ENCODE measurements at regions not wholly inside any gene's neighbourhood (a gene's known extent, or its start where the extent isn't known, plus 50 kb on each side); places are given as distances from the start of the nearest gene placed in this dataset.
"Not testable (repeated sequence)": the region's sequence is repeated elsewhere in the genome, so short reads cannot be mapped to it uniquely, and the experiment has no call there.

GRCh38 chr16:54750249-54750648, 180.4 kb upstream of the IRX5 start:
- intact Hi-C loops (cut with DNase I) = no loop called here
- ATAC-seq (no peak), DNase-seq (ENCODE audit: missing footprints) (no peak)

GRCh38 chr16:54748611-54749190, 182.0 kb upstream of the IRX5 start:
- no peak for DNase-seq (ENCODE audit: missing footprints)
- ATAC-seq = no peak
- intact Hi-C loops (cut with DNase I) = no loop called here

- no peak for DNase-seq (ENCODE audit: missing footprints)
- intact Hi-C loops (cut with DNase I) = no loop called here
- no peak for ATAC-seq
Observed at GRCh38 chr16:54746596-54746995, 184.1 kb upstream of the IRX5 start.

GRCh38 chr16:54744998-54745397, 185.7 kb upstream of the IRX5 start:
- DNase-seq (ENCODE audit: missing footprints) (no peak), ATAC-seq (no peak)
- intact Hi-C loops (cut with DNase I) = no loop called here

- intact Hi-C loops (cut with DNase I) = no loop called here
- ATAC-seq = no peak
- no peak for DNase-seq (ENCODE audit: missing footprints)
Observed at GRCh38 chr16:54742436-54742835, 188.2 kb upstream of the IRX5 start.

- no peak for DNase-seq (ENCODE audit: missing footprints)
- intact Hi-C loops (cut with DNase I) = no loop called here
Observed at GRCh38 chr16:54739381-54739780, 191.3 kb upstream of the IRX5 start.

GRCh38 chr16:54734156-54734555, 196.5 kb upstream of the IRX5 start:
- no peak for ATAC-seq
- intact Hi-C loops (cut with DNase I) = no loop called here

More at GRCh38 chr16:54739381-54739780, 191.3 kb upstream of the IRX5 start:
- no peak for ATAC-seq

GRCh38 chr16:54727696-54728095, 203.0 kb upstream of the IRX5 start:
- DNase-seq (ENCODE audit: missing footprints); intact Hi-C loops (cut with DNase I); ATAC-seq: not testable (repeated sequence)

More at GRCh38 chr16:54734156-54734555, 196.5 kb upstream of the IRX5 start:
- no peak for DNase-seq (ENCODE audit: missing footprints)

- ATAC-seq (no peak), DNase-seq (ENCODE audit: missing footprints) (no peak)
- intact Hi-C loops (cut with DNase I) = no loop called here
Observed at GRCh38 chr16:54724346-54724925, 206.2 kb upstream of the IRX5 start.

- DNase-seq (ENCODE audit: missing footprints) = no peak
- ATAC-seq = no peak
- intact Hi-C loops (cut with DNase I) = no loop called here
Observed at GRCh38 chr16:54722210-54722676, 208.4 kb upstream of the IRX5 start.

GRCh38 chr16:54720259-54720658, 210.4 kb upstream of the IRX5 start:
- ATAC-seq = no peak
- intact Hi-C loops (cut with DNase I) = no loop called here
- no peak for DNase-seq (ENCODE audit: missing footprints)

- no peak for DNase-seq (ENCODE audit: missing footprints)
- intact Hi-C loops (cut with DNase I) = no loop called here
- ATAC-seq = no peak
Observed at GRCh38 chr16:54719624-54720023, 211.0 kb upstream of the IRX5 start.

GRCh38 chr16:54718376-54718775, 212.3 kb upstream of the IRX5 start:
- intact Hi-C loops (cut with DNase I) = no loop called here
- no peak for ATAC-seq
- no peak for DNase-seq (ENCODE audit: missing footprints)

- no peak for ATAC-seq
- DNase-seq (ENCODE audit: missing footprints) = no peak
- intact Hi-C loops (cut with DNase I) = no loop called here
Observed at GRCh38 chr16:54715011-54715410, 215.7 kb upstream of the IRX5 start.

- DNase-seq (ENCODE audit: missing footprints) (no peak), ATAC-seq (no peak)
- intact Hi-C loops (cut with DNase I) = no loop called here
Observed at GRCh38 chr16:54712866-54713265, 217.8 kb upstream of the IRX5 start.

GRCh38 chr16:54707813-54708212, 222.9 kb upstream of the IRX5 start:
- DNase-seq (ENCODE audit: missing footprints) (no peak), ATAC-seq (no peak)
- intact Hi-C loops (cut with DNase I) = no loop called here

- ATAC-seq = no peak
- intact Hi-C loops (cut with DNase I) = no loop called here
- DNase-seq (ENCODE audit: missing footprints) = no peak
Observed at GRCh38 chr16:54706406-54706805, 224.3 kb upstream of the IRX5 start.

- DNase-seq (ENCODE audit: missing footprints) (no peak), ATAC-seq (no peak)
- intact Hi-C loops (cut with DNase I) = no loop called here
Observed at GRCh38 chr16:54703339-54703738, 227.3 kb upstream of the IRX5 start.

GRCh38 chr16:54699656-54700055, 231.0 kb upstream of the IRX5 start:
- ATAC-seq (no peak), DNase-seq (ENCODE audit: missing footprints) (no peak)
- intact Hi-C loops (cut with DNase I) = no loop called here

GRCh38 chr16:54697677-54698076, 233.0 kb upstream of the IRX5 start:
- DNase-seq (ENCODE audit: missing footprints) (no peak), ATAC-seq (no peak)
- intact Hi-C loops (cut with DNase I) = no loop called here

- no peak for ATAC-seq
- intact Hi-C loops (cut with DNase I) = no loop called here
- no peak for DNase-seq (ENCODE audit: missing footprints)
Observed at GRCh38 chr16:54696970-54697369, 233.7 kb upstream of the IRX5 start.

Measured in Right ventricle myocardium inferior (tissue), 1 donor.